GM19043 (cell line): ENCODE measurements at regions not wholly inside any gene's neighbourhood (a gene's known extent, or its start where the extent isn't known, plus 50 kb on each side); places are given as distances from the start of the nearest gene placed in this dataset.
"Not testable (repeated sequence)": the region's sequence is repeated elsewhere in the genome, so short reads cannot be mapped to it uniquely, and the experiment has no call there.

Experiments
- ATAC-seq: cut with Tn5 transposase; IDR thresholded peaks from one replicate; pipeline ENCODE4 v1.9.1; 2021; ENCODE audit warnings: low read depth; ENCODE audit not compliant: unreplicated experiment

- not testable (repeated sequence) for ATAC-seq
These were observed 89.1 kb downstream of the FAM72B start for GRCh38 chr1:121095014-121095413.

DNA sequence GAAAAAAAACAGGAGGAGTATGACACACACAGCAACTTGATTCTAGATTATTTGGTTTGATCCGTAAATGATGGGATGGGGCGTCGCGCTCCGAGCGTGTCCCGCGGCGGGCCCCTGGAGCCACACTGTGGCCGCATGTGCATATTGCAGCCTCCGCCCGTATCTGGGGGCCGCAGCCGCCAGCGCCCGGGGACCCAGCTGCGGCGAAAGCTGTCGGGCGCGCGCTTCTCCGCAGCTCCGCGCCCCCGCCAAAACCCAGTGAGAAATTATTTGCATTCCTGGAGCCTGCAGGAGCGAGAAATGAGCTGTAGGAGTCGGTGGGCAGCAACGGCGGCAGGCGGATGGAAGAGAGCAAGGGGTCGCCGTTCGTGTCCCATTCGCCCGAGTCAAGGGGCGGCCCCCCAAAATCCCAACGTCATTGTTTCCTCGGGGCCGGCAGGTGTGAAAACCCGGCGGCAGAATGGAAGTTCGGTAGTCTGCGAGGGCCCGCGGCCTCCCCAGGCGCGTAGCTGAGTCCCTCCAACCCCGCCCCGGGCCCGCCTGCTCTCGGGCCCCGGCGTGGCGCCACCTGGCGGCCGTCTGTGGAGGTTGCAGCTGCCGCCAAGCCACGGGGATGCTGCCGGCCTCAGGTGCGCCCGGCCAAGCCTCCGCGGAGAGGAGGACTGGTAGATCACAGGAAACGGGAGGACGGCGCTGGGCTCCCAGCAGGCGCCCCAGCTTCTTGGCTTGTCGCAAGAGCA lies 86.8 kb downstream of the FAM72B start:
- ATAC-seq = peak; percentile 93

GRCh38 chr1:121097867-121098215 lies 86.3 kb downstream of the FAM72B start:
- ATAC-seq = not testable (repeated sequence)

DNA sequence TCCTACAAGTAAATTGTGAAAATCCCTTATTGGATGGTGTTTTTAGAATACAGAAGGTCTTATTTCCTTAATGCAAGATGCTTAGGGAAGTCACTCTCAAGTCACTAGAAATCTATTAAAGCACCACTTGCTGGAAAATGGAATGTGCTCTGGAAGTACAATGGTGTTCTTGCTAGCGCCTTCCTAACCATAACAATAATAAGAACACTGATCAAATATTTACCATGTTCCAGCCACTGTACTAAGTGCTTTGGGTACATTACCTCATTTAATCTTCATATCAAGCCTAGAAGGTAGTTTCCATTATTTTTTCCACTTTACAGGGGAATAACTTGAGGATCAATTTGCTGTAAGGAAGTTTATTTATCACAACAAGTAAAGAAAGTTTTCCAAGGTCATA lies 75.1 kb downstream of the FAM72B start:
- not testable (repeated sequence) for ATAC-seq

- not testable (repeated sequence) for ATAC-seq
These were observed 67.4 kb downstream of the FAM72B start for GRCh38 chr1:121116522-121117297.

DNA sequence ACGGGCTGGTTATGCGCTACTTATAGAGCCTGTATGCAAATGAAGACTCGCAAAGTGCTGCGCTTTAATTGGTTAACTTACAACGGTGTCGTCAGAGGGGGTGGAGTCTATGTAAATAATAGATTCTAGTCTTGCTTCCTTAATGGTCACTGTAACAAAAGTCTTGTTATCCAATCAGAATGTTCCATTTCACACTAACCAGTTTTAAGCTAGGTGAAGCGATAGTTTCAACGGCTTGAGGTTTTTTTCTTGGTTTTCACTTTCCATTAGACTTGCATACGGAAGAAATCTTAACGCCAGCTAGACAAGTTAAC lies 66.9 kb downstream of the FAM72B start:
- not testable (repeated sequence) for ATAC-seq

- ATAC-seq = not testable (repeated sequence)
These were observed 66.3 kb downstream of the FAM72B start for GRCh38 chr1:121117622-121118479.
